OCI-LY1 (cell line): ENCODE measurements at regions not wholly inside any gene's neighbourhood (a gene's known extent, or its start where the extent isn't known, plus 50 kb on each side); places are given as distances from the start of the nearest gene placed in this dataset.

ENCODE experiments used
- EZH2 ChIP-seq: fragments of 200-600 bp; sonication (generic), shearing (Covaris generic); IDR thresholded peaks from 2 replicates; pipeline ENCODE4 v1.8.0; 2017; ENCODE audit warnings: borderline replicate concordance, mixed run types, mild to moderate bottlenecking, antibody characterized with exemption, low read length, moderate library complexity, mixed read lengths
- TF ChIP-seq, protein P1 (sequence below): fragments of 200-600 bp; sonication (generic), shearing (Covaris generic); IDR thresholded peaks from 2 replicates; pipeline ENCODE4 v1.5.1; 2017; ENCODE audit warnings: mild to moderate bottlenecking, antibody characterized with exemption, low read length, moderate library complexity, mixed read lengths

- TF ChIP-seq, protein P1, sequence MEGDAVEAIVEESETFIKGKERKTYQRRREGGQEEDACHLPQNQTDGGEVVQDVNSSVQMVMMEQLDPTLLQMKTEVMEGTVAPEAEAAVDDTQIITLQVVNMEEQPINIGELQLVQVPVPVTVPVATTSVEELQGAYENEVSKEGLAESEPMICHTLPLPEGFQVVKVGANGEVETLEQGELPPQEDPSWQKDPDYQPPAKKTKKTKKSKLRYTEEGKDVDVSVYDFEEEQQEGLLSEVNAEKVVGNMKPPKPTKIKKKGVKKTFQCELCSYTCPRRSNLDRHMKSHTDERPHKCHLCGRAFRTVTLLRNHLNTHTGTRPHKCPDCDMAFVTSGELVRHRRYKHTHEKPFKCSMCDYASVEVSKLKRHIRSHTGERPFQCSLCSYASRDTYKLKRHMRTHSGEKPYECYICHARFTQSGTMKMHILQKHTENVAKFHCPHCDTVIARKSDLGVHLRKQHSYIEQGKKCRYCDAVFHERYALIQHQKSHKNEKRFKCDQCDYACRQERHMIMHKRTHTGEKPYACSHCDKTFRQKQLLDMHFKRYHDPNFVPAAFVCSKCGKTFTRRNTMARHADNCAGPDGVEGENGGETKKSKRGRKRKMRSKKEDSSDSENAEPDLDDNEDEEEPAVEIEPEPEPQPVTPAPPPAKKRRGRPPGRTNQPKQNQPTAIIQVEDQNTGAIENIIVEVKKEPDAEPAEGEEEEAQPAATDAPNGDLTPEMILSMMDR, result no peak
- no peak for TF ChIP-seq EZH2
These were observed 420.5 kb upstream of the BCHE start for GRCh38 chr3:166257715-166258114.
